Endothelial cell of umbilical vein (primary cell): ENCODE measurements at regions not wholly inside any gene's neighbourhood (a gene's known extent, or its start where the extent isn't known, plus 50 kb on each side); places are given as distances from the start of the nearest gene placed in this dataset.

Experiments used
- BruUV-seq: library from RNA; stranded (reverse); fragments of 400-500 nt; replicated peaks from 2 replicates; lab custom pipeline; 2021; lab: Mats Ljungman, UMichigan
- CTCF ChIA-PET: fragments of 300-600, 350-600 bp; sonication (Branson Sonifier 250); formaldehyde crosslinking; loops from one replicate; lab custom pipeline; 2021; ENCODE audit warnings: antibody characterized with exemption, inconsistent platforms; lab: Charles Lee
- POLR2A ChIA-PET: fragments of 300-600, 350-600 bp; sonication (Branson Sonifier 250); formaldehyde crosslinking; loops from one replicate; lab custom pipeline; 2021; ENCODE audit warnings: antibody characterized with exemption, inconsistent platforms; lab: Charles Lee
- DNase-seq: peaks from one replicate; pipeline ENCODE4 v3.0.0-alpha.2; 2011; ENCODE audit warnings: low read depth, low spot score
- FAIRE-seq: peaks from 2 replicates; lab custom pipeline; 2011; peaks lifted over from hg19 to GRCh38; lab: Jason Lieb, UNC
- H2AFZ ChIP-seq: 2 replicates; pipeline ENCODE4 v1.6.0; 2012; ENCODE audit warnings: low read depth, low read length, control low read depth, inconsistent platforms
- H3K27ac ChIP-seq: 2 replicates; pipeline ENCODE4 v1.5.1; 2011; ENCODE audit warnings: low read depth, mild to moderate bottlenecking, control low read depth, low read length, moderate library complexity; ENCODE audit not compliant: insufficient read depth
- H3K27me3 ChIP-seq, 2 experiments: 2 replicates each; pipeline versions ENCODE4 v1.6.0 to v1.6.1; 2011; ENCODE audit warnings: low read length in 2 of 2, mixed read lengths in 1 of 2; ENCODE audit not compliant: control insufficient read depth in 2 of 2, insufficient read depth in 2 of 2
- H3K36me3 ChIP-seq, 2 experiments: 2 replicates in 1 of 2; 3 replicates in 1 of 2; pipeline ENCODE4 v1.5.1; 2011; ENCODE audit warnings: low read length in 2 of 2, mild to moderate bottlenecking in 1 of 2, moderate library complexity in 1 of 2; ENCODE audit not compliant: control insufficient read depth in 2 of 2, insufficient read depth in 2 of 2; ENCODE audit errors: extremely low read depth in 1 of 2
- H3K4me1 ChIP-seq: 3 replicates; pipeline ENCODE4 v1.5.1; 2011; ENCODE audit warnings: mild to moderate bottlenecking, low read length; ENCODE audit not compliant: control insufficient read depth, insufficient read depth; ENCODE audit errors: extremely low read depth
- H3K4me2 ChIP-seq: 2 replicates; pipeline ENCODE4 v1.6.1; 2011; ENCODE audit warnings: low read length, control low read depth, mixed read lengths; ENCODE audit not compliant: insufficient read depth
- H3K4me3 ChIP-seq, 3 experiments: fragments of 200-600 bp in 1 of 3; sonication (generic), shearing (Covaris generic) in 1 of 3; replicated peaks in 1 of 3; 2 replicates each; pipeline ENCODE4 v1.5.1; 2011 to 2016; ENCODE audit warnings: control low read depth in 3 of 3, low read length in 3 of 3, mild to moderate bottlenecking in 2 of 3, inconsistent platforms in 1 of 3, low read depth in 1 of 3, moderate library complexity in 1 of 3; ENCODE audit not compliant: insufficient read depth in 1 of 3
- H3K79me2 ChIP-seq: 2 replicates; pipeline ENCODE4 v1.6.0; 2012; ENCODE audit warnings: low read length, inconsistent platforms; ENCODE audit not compliant: control insufficient read depth, insufficient read depth
- H3K9ac ChIP-seq: replicated peaks from 2 replicates; pipeline ENCODE3; 2011; ENCODE audit warnings: low read length, control low read depth; ENCODE audit not compliant: insufficient read depth; ENCODE audit errors: extremely low read depth
- H3K9me1 ChIP-seq: replicated peaks from 3 replicates; pipeline ENCODE4 v1.6.0; 2011; ENCODE audit warnings: mild to moderate bottlenecking, low read length; ENCODE audit not compliant: control insufficient read depth, insufficient read depth; ENCODE audit errors: extremely low read depth
- H3K9me3 ChIP-seq: replicated peaks from 2 replicates; pipeline ENCODE4 v1.5.1; 2012; ENCODE audit warnings: low read length, inconsistent platforms; ENCODE audit not compliant: control insufficient read depth, insufficient read depth
- H4K20me1 ChIP-seq: replicated peaks from 2 replicates; pipeline ENCODE3; 2011; ENCODE audit warnings: mild to moderate bottlenecking, low read length; ENCODE audit not compliant: control insufficient read depth, insufficient read depth; ENCODE audit errors: extremely low read depth
- EZH2 ChIP-seq: IDR thresholded peaks from 2 replicates; pipeline ENCODE4 v1.6.1; 2012; ENCODE audit warnings: borderline replicate concordance, low read depth, mild to moderate bottlenecking, moderate library complexity, low read length, inconsistent platforms; ENCODE audit not compliant: severe bottlenecking
- FOS ChIP-seq: IDR thresholded peaks from 2 replicates; pipeline ENCODE4 v1.6.1; 2011; ENCODE audit warnings: mild to moderate bottlenecking, low read length, moderate library complexity, borderline replicate concordance; ENCODE audit not compliant: insufficient read depth
- GATA2 ChIP-seq: IDR thresholded peaks from 2 replicates; pipeline ENCODE4 v1.7.0; 2011; ENCODE audit warnings: low read depth, mild to moderate bottlenecking, moderate library complexity, mixed read lengths, low read length; ENCODE audit not compliant: insufficient read length, insufficient read depth
- JUN ChIP-seq: IDR thresholded peaks from 2 replicates; pipeline ENCODE4 v1.6.1; 2011; ENCODE audit warnings: borderline replicate concordance, low read depth; ENCODE audit not compliant: insufficient read length, insufficient read depth
- MAX ChIP-seq: IDR thresholded peaks from 2 replicates; pipeline ENCODE4 v1.6.1; 2011; ENCODE audit not compliant: insufficient read depth, insufficient read length
- MYC ChIP-seq: IDR thresholded peaks from one replicate; pipeline ENCODE4 v1.6.1; 2011; ENCODE audit warnings: mild to moderate bottlenecking, low read depth, low read length
- POLR2A ChIP-seq: IDR thresholded peaks from 2 replicates; pipeline ENCODE4 v1.6.1; 2012; ENCODE audit warnings: low read depth, mild to moderate bottlenecking, control low read depth, low read length
- POLR2AphosphoS5 ChIP-seq: IDR thresholded peaks from 2 replicates; pipeline ENCODE4 v1.6.1; 2012; ENCODE audit warnings: low read depth, mild to moderate bottlenecking, control low read depth, low read length, moderate library complexity; ENCODE audit not compliant: insufficient read depth
- dilution Hi-C: fragments of 300-500 bp; cut with MboI; formaldehyde crosslinking; loops from one replicate; pipeline ENCODE4 v1.15.0; 2019; ENCODE audit warnings: low sequenced_read_pairs; ENCODE audit not compliant: extremely low pct_ligation_motif_present
- intact Hi-C: fragments of 100-400 bp; cut with micrococcal nuclease; formaldehyde crosslinking; loops from one replicate; pipeline ENCODE4 v1.10.0; 2022
- TF ChIP-seq, protein P1 (sequence below), 2 donors: IDR thresholded peaks; 1 replicate in 1 of 2; 2 replicates in 1 of 2; pipeline ENCODE4 v1.5.1; 2011; ENCODE audit warnings: low read length in 2 of 2, mild to moderate bottlenecking in 2 of 2, moderate library complexity in 2 of 2, control low read depth in 1 of 2, inconsistent platforms in 1 of 2, low read depth in 1 of 2; ENCODE audit not compliant: insufficient read depth in 1 of 2; ENCODE audit errors: extremely low read depth in 1 of 2

- Histone ChIP-seq H3K4me1 (no peaks in the 10 kb centered on the region), H4K20me1 (no peaks in the 10 kb centered on the region), H3K9ac (no peak overlapping the region), H3K36me3 (no peaks in the 10 kb centered on the region), H3K79me2 (no peaks in the 10 kb centered on the region), H2AFZ (no peak overlapping the region), H3K9me1 (no peaks in the 10 kb centered on the region), H3K9me3 (no peaks in the 10 kb centered on the region), H3K27me3 (no peaks in the 10 kb centered on the region), H3K4me3 (no peak overlapping the region), H3K4me2 (no peak overlapping the region), H3K27ac (no peak overlapping the region)
- POLR2A ChIA-PET = no interaction called here
- FAIRE-seq (no peak), DNase-seq (no peak)
- BruUV-seq = no TSS peak
- TF ChIP-seq, protein P1, sequence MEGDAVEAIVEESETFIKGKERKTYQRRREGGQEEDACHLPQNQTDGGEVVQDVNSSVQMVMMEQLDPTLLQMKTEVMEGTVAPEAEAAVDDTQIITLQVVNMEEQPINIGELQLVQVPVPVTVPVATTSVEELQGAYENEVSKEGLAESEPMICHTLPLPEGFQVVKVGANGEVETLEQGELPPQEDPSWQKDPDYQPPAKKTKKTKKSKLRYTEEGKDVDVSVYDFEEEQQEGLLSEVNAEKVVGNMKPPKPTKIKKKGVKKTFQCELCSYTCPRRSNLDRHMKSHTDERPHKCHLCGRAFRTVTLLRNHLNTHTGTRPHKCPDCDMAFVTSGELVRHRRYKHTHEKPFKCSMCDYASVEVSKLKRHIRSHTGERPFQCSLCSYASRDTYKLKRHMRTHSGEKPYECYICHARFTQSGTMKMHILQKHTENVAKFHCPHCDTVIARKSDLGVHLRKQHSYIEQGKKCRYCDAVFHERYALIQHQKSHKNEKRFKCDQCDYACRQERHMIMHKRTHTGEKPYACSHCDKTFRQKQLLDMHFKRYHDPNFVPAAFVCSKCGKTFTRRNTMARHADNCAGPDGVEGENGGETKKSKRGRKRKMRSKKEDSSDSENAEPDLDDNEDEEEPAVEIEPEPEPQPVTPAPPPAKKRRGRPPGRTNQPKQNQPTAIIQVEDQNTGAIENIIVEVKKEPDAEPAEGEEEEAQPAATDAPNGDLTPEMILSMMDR (IDR thresholded peaks at IDR 0.05; ENCODE audit: extremely low read depth in 1 of 2, insufficient read depth in 1 of 2, low read depth in 1 of 2, low read length in 2 of 2) = no peak
- TF ChIP-seq GATA2 = no peak
- no peak for TF ChIP-seq POLR2A
- TF ChIP-seq JUN = no peak
- no peak for TF ChIP-seq POLR2AphosphoS5
- intact Hi-C loops (no loop called here), dilution Hi-C loops (no loop called here)
- CTCF ChIA-PET = interaction anchor here (2.5 kb wide), 1 partner anchor 13 kb away, joined by 10 read pairs; no protein-coding TSS in a partner anchor
These were observed 155.6 kb upstream of the CSF3R start for GRCh38 chr1:36638268-36638667.

GRCh38 chr1:36636206-36636605 lies 153.5 kb upstream of the CSF3R start:
- CTCF ChIA-PET = no interaction called here
- no peak overlapping the region for H3K4me2 ChIP-seq
- H3K36me3 ChIP-seq = no peaks in the 10 kb centered on the region
- no peak overlapping the region for H2AFZ ChIP-seq
- TF ChIP-seq EZH2 (no peak), GATA2 (no peak), JUN (no peak), MYC (no peak), FOS (no peak), MAX (no peak), POLR2A (no peak), POLR2AphosphoS5 (no peak)
- TF ChIP-seq, protein P1 (IDR thresholded peaks at IDR 0.05; ENCODE audit: extremely low read depth in 1 of 2, insufficient read depth in 1 of 2, low read depth in 1 of 2, low read length in 2 of 2) = no peak
- H3K4me1 ChIP-seq = no peaks in the 10 kb centered on the region
- H3K9ac ChIP-seq = no peak overlapping the region
- no peaks in the 10 kb centered on the region for H3K79me2 ChIP-seq
- no peak overlapping the region for H3K4me3 ChIP-seq
- no peaks in the 10 kb centered on the region for H3K9me1 ChIP-seq
- POLR2A ChIA-PET = no interaction called here
- BruUV-seq = no TSS peak
- H4K20me1 ChIP-seq = no peaks in the 10 kb centered on the region
- no peaks in the 10 kb centered on the region for H3K9me3 ChIP-seq
- intact Hi-C loops = no loop called here
- dilution Hi-C loops = no loop called here
- DNase-seq (no peak), FAIRE-seq (no peak)
- H3K27ac ChIP-seq = no peak overlapping the region
- no peaks in the 10 kb centered on the region for H3K27me3 ChIP-seq
